ENCODE measurements at regions not wholly inside any gene's neighbourhood (a gene's known extent, or its start where the extent isn't known, plus 50 kb on each side); places are given as distances from the start of the nearest gene placed in this dataset.

DNA sequence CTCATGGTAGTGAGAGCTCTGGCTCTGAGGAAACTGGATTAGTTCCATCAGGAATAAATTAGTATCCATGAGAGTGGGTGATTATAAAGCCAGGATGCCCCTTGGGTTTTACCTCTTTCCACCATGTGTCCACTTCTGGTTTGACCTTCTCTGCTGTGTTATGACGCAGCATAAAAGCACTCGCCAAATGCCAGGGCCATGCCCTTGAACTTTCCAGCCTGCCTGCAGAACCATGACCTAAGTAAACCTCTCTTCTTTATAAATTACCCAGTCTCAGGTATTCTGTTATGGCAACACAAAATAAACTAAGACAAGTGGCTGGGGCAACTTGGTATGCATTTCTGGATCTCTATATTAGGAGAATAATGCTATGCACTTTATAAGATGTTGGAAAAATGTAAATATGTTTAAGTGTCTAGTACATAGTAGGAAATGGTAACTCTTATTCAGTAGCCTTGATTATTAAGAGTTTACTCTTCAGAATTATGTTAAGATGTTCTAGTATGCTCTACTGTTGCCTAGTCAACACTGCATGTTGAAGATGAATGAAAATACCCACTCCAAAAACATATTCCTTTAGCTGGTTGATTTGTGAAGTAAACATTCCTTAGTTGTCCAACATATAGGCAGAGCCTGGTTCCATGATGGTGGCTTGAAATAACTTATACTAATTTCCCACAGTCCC, 455.6 kb upstream of the TMPO start:
- no peak for DNase-seq

DNA sequence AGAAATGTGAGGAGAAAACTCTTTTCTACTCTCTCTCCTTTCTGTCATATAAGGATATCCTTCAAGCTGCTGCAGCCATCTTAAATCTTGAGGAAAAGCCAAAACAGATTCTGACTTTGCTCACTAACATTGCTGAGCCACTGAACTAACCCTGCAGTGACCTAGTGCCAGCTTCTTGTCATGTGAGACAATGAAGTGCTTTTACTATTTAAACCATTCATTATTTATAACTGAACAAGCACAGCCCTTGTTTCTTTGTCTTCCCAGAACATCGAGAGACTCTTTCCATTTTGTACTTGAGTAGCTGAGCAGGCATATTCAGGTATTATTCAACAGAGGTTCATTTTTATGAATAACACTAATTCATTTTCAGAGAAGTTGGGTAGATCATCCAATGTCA, 455.0 kb upstream of the TMPO start:
- DNase-seq, result peak in 4 of 56 donors; percentile 4 to 11 (median 9)

DNA sequence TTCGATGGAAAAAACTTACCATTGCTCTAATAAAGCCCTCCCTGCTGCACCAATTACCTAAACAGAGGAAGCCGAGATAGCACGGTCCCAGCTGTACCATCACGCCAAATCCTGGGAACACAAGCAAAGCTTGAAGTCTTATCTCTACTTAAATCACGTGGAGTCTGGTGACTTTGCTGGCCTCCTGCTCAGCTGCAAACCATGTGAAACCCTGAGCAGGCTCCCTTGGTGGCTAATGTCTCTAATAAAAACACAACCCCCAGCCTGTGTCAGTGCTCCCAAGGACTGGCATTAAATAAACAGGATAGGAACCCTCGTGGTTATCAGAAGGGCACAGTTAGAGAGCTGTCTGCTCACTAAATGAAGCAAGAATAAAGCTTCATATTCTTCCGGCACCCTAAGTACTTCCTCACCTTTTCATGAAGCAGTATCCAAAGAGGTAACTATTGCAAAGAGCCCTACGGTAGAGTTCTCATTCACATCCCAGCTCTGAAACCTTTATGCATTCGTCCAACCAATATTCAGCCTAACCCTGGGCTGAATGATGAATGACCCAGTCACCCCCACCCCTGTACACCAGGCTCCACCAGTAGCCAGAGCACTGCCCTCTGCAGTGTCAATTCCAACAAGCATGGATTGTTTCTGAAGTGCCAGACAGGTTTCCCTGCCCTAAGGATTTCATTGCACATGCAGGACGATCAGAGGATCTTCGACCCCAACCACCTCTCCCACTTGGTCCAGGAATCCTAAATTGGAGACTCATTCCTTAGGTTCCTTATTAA, 452.7 kb upstream of the TMPO start:
- DNase-seq, result no peak

DNA sequence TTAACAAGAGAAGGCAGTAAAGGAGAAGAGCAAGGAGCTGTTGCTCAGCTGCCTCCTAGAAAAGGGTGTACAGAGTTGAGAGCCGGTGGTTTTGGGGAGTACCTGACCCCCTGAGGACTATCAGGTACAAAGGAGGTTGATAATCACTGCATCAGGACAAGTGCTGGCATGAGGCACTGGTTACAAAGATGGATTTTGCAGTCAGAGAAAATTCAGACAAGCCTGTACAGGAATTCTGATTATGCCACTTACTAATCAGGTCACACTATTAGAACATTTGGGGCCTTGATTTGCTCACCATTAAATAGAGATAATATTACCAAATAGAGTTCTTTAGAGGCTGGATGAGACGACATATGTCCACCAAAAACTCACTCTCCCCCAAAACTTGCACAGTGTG, 450.9 kb upstream of the TMPO start:
- DNase-seq, result no peak

DNA sequence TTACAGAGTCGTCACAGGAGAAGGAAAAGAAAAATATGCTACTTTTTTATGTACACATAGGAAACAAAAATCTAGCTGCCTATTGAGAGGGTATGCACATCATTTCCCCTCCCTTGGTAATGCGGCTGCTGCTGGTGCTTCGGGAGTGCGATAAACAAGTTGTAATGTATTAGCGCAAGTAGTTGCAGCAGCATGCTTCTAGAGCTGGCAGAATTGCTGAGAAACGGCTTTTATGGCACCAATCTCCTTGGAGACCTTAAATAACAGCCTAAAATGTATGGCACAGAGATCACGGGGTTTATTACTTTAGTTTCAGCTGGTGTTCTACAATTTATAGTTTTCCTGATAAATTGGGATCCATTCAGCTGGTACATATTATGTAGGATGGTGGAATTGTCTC, 447.6 kb upstream of the TMPO start:
- DNase-seq, result no peak

DNA sequence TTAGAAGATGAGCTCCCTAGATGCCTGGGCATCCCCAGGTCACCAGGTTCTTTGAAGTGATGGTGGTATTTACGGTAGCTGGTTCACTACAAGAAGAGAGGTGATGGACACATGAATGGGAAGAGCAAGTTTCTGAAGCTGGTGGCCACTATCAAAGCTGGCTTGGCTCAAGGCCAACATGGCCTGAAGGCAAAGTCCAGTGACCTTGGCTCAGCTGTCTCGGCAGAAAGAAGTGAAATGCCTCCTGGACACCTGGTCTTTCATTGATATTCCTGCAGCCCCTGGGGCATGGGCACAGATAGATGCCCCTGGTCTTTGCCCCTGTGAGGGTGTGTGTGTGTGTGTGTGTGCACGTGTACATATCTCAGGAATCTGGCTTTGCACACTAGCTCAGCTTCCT, 441.8 kb upstream of the TMPO start:
- DNase-seq, result no peak

DNA sequence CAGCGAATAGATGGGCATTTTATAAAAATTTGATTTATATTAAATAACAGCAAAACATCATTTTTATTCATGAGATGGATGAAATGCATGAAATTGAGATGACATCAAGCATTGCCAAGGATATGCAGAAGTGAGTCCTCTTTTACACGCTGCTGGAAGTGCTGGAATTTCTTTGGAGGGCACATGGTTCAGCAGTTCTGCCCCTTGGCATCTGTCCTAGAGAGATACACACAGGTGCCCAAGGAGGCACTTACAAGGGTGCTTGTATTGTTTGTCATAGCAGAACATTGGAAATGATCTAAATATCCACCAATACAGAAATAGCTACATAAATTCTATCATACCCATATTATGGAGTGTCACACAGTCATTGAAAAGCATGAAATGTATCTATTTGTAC, 441.1 kb upstream of the TMPO start:
- DNase-seq, result no peak

DNA sequence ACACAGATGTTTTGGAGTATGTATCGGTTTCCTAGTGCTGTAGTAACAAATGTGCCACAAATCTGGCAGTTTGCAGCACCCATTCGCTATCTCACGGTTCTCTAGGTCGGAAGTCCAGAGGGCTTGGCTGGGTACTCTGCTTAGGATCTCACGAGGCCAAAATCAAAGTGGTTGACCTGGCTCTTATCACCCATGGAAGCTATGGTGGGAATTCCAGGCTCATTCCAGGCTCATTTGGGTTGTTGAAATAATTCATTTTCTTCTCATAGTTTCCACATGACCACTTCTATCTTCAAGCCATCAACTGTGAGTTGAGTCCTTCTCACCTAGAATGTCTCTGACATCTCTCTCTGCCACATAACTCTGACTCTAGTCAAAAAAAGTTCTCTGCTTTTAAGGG, 431.0 kb upstream of the TMPO start:
- no peak for DNase-seq

DNA sequence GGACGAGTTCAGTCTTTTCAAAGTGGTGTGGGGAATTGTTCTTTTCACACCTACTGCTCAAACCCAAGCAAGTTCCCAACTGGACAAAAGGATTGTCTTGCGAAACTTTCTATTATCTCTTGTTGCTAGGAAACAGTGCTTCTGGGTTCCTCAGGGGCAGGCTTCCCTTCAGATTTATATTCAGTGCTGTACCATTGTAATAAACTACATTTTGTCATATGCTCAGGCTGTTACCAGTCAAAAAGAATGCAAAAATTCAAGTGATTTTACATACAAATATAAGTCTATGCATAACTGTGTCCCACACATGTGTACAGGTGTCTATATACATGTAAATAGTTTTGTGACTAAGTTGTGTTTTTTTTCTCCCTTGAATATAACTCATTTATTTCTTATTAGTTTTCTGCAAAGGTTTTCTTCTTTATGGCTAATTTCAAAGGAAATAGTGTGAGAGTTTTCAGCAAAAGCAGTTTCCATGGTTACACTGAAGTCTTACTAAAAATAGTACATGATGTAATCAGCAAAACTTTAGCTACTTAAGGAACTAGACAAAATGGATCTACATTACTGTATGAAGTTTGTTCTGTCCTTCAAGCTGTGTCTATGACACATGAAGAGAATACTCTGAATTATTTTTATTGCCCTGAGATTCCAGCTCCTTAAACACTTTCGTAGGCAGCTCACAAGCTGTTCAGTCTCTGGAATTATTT, 430.2 kb upstream of the TMPO start:
- DNase-seq, result no peak

DNA sequence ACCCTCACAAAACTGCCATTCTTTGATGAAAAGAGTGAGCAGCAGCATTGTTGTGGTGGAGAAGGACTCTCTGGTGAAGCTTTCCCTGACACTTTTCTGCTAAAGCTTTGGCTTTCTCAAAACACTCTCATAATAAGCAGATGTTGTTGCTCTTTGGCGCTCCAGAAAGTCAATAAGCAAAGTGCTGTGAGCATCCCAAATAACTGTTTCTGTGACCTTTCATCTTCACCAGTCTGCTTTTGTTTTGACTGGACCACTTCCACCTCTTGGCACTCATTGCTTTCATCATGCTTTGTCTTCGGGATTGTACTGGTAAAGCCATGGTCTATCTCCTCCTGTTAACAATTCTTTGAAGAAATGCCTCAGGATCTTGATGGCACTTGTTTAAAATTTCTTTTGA, 424.7 kb upstream of the TMPO start:
- no peak for DNase-seq

DNA sequence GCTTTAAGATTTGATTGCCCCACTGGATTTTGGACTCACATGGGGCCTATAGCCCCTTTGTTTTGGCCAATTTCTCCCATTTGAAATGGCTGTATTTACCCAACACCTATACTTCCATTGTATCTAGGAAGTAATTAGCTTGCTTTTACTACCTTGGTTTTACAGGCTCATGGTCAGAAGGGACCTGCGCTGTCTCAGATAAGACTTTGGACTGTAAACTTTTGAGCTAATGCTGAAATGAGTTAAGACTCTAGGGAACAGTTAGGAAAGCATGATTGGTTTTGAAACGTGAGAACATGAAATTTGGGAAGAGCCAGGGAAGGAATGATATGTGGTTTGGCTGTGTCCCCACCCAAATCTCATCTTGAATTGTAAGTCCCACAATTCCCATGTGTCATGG, 419.0 kb upstream of the TMPO start:
- no peak for DNase-seq

DNA sequence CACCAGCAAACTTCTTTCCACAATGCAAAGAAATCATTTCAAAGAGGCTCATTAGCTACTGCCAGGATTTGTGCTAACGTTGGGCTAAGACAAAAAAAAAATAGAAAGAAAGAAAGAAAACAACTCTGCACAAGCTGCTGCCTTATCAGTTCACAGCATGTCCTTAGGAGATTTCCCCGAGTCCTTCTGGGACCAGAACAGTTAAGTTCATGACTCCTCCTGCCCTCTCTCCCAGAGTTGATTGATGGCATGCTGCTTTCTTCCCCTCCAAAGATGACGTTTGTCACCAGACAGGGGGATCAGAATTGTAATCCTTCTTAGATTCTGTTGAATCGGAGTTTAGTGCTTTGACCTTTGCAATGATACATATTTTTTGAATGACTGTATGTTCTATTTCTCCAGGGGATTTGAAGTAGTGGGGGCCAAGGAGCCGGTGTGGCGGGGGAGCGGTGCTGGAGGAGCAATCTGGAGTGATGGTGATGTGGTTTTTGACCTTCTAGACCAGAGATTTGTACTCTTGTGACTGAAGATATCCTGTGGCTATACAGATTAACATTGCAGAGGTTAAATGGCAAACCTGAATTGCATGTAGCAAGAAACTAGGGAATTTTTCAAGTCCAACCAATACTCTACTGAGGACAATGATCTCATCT, 409.2 kb upstream of the TMPO start:
- no peak for DNase-seq

DNA sequence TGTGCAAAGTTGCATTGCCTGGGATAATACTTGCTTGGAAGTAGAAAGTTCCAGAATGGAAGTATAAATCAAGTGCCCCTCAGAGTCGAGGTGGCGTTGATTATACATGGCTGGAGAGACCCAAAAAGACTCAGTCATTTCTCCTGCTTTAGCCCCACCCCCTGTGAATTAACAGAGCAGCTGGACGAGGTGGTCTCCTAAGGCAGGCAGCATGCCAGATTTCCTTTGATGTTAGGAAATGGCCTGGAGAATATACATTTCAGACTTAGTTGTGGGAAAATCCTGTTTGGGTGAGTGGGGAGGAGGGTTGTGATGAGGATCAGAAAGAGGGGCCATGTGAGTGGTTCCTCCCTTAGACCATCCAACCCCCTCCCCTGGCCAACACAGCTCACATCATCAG, 406.1 kb upstream of the TMPO start:
- DNase-seq, result no peak

DNA sequence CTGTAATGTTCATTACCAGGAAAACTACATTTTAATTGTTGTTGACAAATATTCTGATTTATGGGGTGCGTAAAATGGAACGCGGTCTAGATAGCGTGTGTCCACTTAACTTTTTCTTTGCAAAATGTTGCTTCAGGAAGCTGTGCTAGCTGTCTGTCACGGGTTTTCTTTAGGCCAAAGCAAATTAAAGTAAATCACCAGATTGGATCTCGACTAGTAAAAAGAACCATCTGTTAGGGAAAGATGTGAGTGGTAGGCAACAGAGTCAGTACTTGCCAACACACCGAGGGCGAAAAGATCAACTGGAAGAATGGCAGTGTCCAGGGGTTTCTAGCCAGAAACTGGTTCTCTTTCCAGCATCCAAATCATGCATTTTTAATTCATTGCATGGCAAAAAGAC, 404.9 kb upstream of the TMPO start:
- no peak for DNase-seq

DNA sequence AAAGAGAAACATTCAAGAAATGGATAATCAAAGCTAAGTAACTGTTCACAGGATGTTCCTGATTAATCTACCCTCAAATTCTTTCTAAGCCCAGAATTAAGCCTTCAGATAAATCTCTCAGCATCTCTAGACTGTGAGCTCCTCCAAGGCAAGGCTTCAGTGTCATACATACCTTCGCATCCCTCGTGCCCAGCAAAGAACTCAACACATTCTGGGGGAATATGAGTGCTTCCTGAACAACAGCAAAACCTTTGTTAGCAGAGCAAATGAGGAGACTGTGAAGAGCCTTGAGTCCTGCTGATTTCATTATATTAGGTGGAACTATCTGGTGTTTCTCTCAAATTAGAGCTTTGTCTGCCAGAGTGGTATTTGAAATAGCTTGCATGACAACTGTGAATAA, 401.8 kb upstream of the TMPO start:
- DNase-seq, result no peak

DNA sequence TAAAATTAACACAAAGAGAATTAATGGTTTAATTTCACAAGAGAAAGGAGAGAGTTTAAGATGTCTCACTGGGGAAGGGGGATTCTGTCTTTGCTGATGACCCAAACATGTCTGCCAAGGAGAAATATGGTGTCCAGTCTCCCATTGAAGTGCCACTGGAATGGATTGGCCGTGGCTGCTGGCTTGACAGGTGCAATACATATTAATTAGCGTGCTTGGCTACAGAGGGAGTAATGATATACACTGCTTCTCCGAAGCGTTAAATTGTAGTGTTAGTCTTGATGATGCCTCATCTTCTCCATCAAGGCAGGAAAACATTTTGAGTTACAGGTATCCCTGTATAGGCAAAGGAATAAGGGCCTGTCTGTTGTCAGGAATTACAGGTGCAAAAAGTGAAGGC, 393.4 kb upstream of the TMPO start:
- DNase-seq, result no peak

DNA sequence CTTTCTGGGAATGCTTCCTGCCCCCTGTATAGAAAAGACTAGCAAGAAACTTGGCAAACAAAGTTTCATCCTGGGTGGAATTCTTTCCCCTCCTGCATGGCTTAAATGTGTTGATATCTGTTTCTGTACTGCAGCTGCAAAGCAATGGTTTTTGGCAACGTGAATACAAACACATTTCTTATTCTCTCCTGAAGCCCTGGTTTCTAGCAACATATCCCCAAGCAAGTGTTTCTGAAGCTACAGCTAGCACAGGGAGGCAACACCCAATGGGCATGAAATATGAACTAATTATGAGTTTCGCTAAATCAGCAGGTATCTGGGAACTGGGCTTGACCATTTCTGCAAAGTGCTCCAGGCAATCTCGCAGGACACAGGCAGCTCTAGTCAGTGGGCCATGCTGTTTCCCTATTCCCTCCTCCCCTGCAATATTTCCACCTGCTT, 392.3 kb upstream of the TMPO start:
- no peak for DNase-seq

DNA sequence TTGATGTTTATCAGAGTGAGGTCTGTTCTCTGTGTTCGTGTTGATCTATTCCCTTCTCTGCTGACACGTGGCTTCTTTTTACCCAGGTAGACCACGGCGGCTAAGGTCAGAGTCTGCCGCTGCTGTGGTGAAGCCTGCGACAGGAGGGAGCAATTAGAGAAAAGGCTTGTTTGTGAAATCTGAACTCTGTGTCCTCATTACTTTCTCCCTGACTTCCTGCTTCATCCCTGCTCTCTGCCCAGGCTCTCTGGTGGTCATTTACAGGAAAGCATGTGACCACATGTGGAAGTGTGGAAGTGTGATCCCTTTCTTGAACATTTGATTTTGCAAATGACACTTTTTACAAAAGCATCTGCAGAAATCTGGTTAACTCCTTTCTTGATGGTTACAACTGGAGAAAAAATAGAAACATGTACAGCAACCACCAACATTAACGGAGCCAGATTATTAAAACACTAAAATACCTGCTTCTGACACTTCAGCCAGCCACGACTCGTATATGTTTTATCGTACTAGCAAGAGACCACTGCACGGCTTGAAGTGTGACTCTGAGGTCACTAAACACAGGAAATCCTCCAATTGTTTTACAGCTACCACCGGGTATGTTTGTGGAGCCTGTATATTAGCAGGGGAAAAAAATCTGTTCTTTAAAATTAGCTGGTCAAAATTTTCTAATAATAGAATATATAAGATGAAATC, 388.6 kb upstream of the TMPO start:
- DNase-seq, result no peak

DNA sequence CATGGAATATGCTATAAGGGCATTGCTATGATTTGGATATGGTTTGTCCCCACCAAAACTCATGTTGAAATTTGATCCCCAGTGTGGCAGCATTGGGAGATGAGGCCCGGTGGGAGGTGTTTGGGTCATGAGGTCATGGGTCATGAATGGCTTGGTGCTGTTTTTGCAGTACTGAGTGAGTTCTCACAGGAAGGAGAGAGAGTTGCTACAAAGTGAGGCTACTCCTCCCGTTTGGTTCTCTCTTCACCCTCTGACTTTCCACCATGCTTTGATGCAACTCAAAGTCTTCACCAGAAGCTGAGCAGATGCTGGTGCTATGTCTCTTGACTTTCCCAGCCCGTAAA, 388.1 kb upstream of the TMPO start:
- DNase-seq, result no peak

DNA sequence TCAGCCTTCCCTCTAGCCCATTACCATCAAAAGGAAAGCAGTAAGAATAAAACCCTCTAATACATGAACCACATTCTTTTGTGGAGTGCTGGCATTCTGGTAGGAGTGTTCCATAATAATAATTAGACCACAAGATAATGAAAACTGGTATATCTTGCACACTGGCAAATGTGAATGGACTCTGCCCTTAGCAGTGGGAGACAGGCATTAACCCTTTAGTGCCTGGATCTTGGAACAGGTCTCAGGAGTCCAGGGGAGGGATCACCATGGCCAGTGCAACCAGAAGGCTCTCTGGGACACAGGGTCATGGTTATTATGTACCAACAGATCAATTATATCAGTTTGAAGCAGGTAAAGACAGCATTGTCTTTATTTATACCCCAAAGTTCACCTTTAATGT, 387.5 kb upstream of the TMPO start:
- no peak for DNase-seq

DNA sequence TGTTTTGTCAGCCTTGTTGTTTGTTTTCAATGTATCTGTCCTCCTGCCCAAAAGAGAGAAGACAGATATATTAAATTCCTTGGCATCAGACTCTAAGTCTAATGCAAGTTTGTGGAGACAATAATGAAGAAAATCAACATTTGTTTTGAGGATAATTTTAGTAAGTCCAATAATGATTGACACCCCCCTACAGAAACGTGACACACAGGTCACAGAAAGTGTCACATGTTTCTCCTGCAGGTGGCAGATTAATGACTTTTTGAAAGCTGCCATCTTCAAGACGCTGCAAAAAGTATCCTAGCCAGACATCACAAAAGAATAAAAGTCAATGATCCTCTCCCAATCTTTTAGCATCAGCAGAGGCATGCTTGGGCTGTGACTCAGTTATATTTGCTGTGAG, 378.8 kb upstream of the TMPO start:
- no peak for DNase-seq

DNA sequence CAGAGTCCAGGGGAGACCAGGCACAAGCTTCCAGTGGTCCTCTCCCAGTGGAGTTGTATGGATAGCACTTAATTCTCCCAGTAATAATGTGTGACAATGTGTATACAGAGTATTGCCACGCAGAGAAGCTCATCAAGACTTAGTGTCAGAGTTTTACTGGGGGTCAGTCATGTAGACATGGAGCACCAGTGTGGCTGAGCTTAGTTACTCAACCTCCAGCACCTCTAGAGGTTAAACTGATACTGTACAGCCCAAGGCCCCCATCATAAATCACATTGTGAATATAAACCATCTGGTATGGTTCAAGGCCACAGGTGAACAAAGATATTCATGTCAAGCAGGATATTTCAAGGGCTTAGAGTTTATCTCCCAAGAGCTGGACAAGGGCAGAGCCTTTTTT, 378.1 kb upstream of the TMPO start:
- no peak for DNase-seq

All from amygdala (tissue), 56 donors.